HG03103 (cell line): ENCODE measurements at regions not wholly inside any gene's neighbourhood (a gene's known extent, or its start where the extent isn't known, plus 50 kb on each side); places are given as distances from the start of the nearest gene placed in this dataset.
"Not testable (repeated sequence)": the region's sequence is repeated elsewhere in the genome, so short reads cannot be mapped to it uniquely, and the experiment has no call there.

Experiments
- ATAC-seq: cut with Tn5 transposase; IDR thresholded peaks from one replicate; pipeline ENCODE4 v1.9.1; 2021; ENCODE audit warnings: low read depth; ENCODE audit not compliant: unreplicated experiment

- ATAC-seq = no peak
These were observed 94.2 kb downstream of the TFAP2C start for GRCh38 chr20:56723331-56723730.

GRCh38 chr20:56724241-56724757 is 95.2 kb downstream of the TFAP2C start:
- ATAC-seq = no peak

GRCh38 chr20:56730003-56730402 is 100.9 kb downstream of the TFAP2C start:
- no peak for ATAC-seq

GRCh38 chr20:56730996-56731395 is 101.9 kb downstream of the TFAP2C start:
- ATAC-seq = no peak

- ATAC-seq = no peak
These were observed 102.4 kb downstream of the TFAP2C start for GRCh38 chr20:56731476-56731875.

- no peak for ATAC-seq
These were observed 104.9 kb downstream of the TFAP2C start for GRCh38 chr20:56733967-56734366.

GRCh38 chr20:56735084-56735642 is 106.1 kb downstream of the TFAP2C start:
- ATAC-seq = no peak

- no peak for ATAC-seq
These were observed 107.3 kb downstream of the TFAP2C start for GRCh38 chr20:56736285-56736857.

- ATAC-seq = not testable (repeated sequence)
These were observed 115.3 kb downstream of the TFAP2C start for GRCh38 chr20:56744325-56744821.

GRCh38 chr20:56748476-56749377 is 119.6 kb downstream of the TFAP2C start:
- ATAC-seq = no peak

GRCh38 chr20:56750430-56750829 is 121.3 kb downstream of the TFAP2C start:
- ATAC-seq = no peak

- ATAC-seq = no peak
These were observed 123.2 kb downstream of the TFAP2C start for GRCh38 chr20:56752274-56752673.

GRCh38 chr20:56755201-56755600 is 126.1 kb downstream of the TFAP2C start:
- ATAC-seq = no peak

- not testable (repeated sequence) for ATAC-seq
These were observed 127.6 kb downstream of the TFAP2C start for GRCh38 chr20:56756658-56757057.

GRCh38 chr20:56758706-56759105 is 129.6 kb downstream of the TFAP2C start:
- ATAC-seq = no peak

GRCh38 chr20:56759741-56760278 is 130.7 kb downstream of the TFAP2C start:
- no peak for ATAC-seq

- ATAC-seq = no peak
These were observed 131.5 kb downstream of the TFAP2C start for GRCh38 chr20:56760610-56761009.

- no peak for ATAC-seq
These were observed 132.3 kb downstream of the TFAP2C start for GRCh38 chr20:56761393-56761792.

GRCh38 chr20:56762401-56762800 is 133.3 kb downstream of the TFAP2C start:
- no peak for ATAC-seq

- ATAC-seq = no peak
These were observed 133.7 kb downstream of the TFAP2C start for GRCh38 chr20:56762829-56763228.

GRCh38 chr20:56764671-56765070 is 135.6 kb downstream of the TFAP2C start:
- ATAC-seq = no peak
